Stimulated activated naive B cell treated with anti-CD40 and anti-IgM and Interleukin-4, amounts not matched to agents 10 μg/mL and 1 μg/mL and 100 μg/mL, for 72 hours (primary cell): ENCODE measurements at regions not wholly inside any gene's neighbourhood (a gene's known extent, or its start where the extent isn't known, plus 50 kb on each side); places are given as distances from the start of the nearest gene placed in this dataset.
A peak's percentile ranks its signal among the peaks of the same experiment; 100 is the strongest.

Source experiments
- ATAC-seq, 2 donors: fragments of 150-1000 bp; cut with Tn5 transposase; replicated peaks; 2 replicates each; pipeline ENCODE4 v1.10.0; 2021; ENCODE audit warnings: moderate library complexity in 1 of 2
- DNase-seq: peaks from one replicate; pipeline ENCODE4 v3.0.0; 2021
- H3K27ac Mint-ChIP-seq: one replicate; pipeline ENCODE4 v1.8.0; 2022; ENCODE audit warnings: mild to moderate bottlenecking, mixed read lengths
- H3K27me3 Mint-ChIP-seq, 2 donors: one replicate each; pipeline ENCODE4 v1.8.0; 2022; ENCODE audit warnings: mixed read lengths in 2 of 2
- H3K36me3 Mint-ChIP-seq, 2 donors: one replicate each; pipeline ENCODE4 v1.8.0; 2022; ENCODE audit warnings: mixed read lengths in 2 of 2, mild to moderate bottlenecking in 1 of 2
- H3K4me1 Mint-ChIP-seq, 2 donors: one replicate each; pipeline ENCODE4 v1.8.0; 2022; ENCODE audit warnings: mixed read lengths in 2 of 2, mild to moderate bottlenecking in 1 of 2
- H3K4me3 Mint-ChIP-seq, 2 donors: one replicate each; pipeline ENCODE4 v1.8.0; 2022; ENCODE audit warnings: mild to moderate bottlenecking in 2 of 2, mixed read lengths in 2 of 2, moderate library complexity in 1 of 2
- H3K9me3 Mint-ChIP-seq, 2 donors: one replicate each; pipeline ENCODE4 v1.8.0; 2022; ENCODE audit warnings: mixed read lengths in 2 of 2, mild to moderate bottlenecking in 1 of 2

- no peak for DNase-seq
- Mint-ChIP-seq H3K27ac (peak overlapping the region; percentile 59), H3K4me1 (peaks cover 0 to 5% of the 10 kb centered on the region in 2 donors)
These were observed 261.9 kb downstream of the GADD45G start for GRCh38 chr9:89866701-89867100.

GRCh38 chr9:89868100-89868499 is 263.3 kb downstream of the GADD45G start:
- no peaks in the 10 kb centered on the region for H3K36me3 Mint-ChIP-seq
- H3K4me1 Mint-ChIP-seq, result peaks cover 8% of the 10 kb centered on the region in 2 donors
- DNase-seq (no peak), ATAC-seq (no peak)
- no peak overlapping the region for H3K4me3 Mint-ChIP-seq
- H3K27ac Mint-ChIP-seq, result no peak overlapping the region
- no peaks in the 10 kb centered on the region for H3K27me3 Mint-ChIP-seq
- no peaks in the 10 kb centered on the region for H3K9me3 Mint-ChIP-seq

More at GRCh38 chr9:89866701-89867100, 261.9 kb downstream of the GADD45G start:
- peaks cover 0 to 8% of the 10 kb centered on the region in 2 donors for H3K27me3 Mint-ChIP-seq
- H3K36me3 Mint-ChIP-seq, result no peaks in the 10 kb centered on the region
- no peak for ATAC-seq
- no peaks in the 10 kb centered on the region for H3K9me3 Mint-ChIP-seq
- H3K4me3 Mint-ChIP-seq, result no peak overlapping the region

GRCh38 chr9:89869793-89870580 is 265.2 kb downstream of the GADD45G start:
- no peak for DNase-seq
- no peaks in the 10 kb centered on the region for H3K27me3 Mint-ChIP-seq
- ATAC-seq, result no peak
- no peak overlapping the region for H3K4me3 Mint-ChIP-seq
- H3K27ac Mint-ChIP-seq, result no peak overlapping the region
- H3K4me1 Mint-ChIP-seq, result peaks cover 7 to 18% of the 10 kb centered on the region in 2 donors
- no peaks in the 10 kb centered on the region for H3K36me3 Mint-ChIP-seq
- H3K9me3 Mint-ChIP-seq, result no peaks in the 10 kb centered on the region

- ATAC-seq, result no peak
- no peak overlapping the region for H3K27ac Mint-ChIP-seq
- no peak for DNase-seq
- H3K36me3 Mint-ChIP-seq, result no peaks in the 10 kb centered on the region
- peaks cover 7 to 32% of the 10 kb centered on the region in 2 donors for H3K4me1 Mint-ChIP-seq
- H3K27me3 Mint-ChIP-seq, result no peaks in the 10 kb centered on the region
- H3K9me3 Mint-ChIP-seq, result no peaks in the 10 kb centered on the region
- H3K4me3 Mint-ChIP-seq, result no peak overlapping the region
These were observed 267.1 kb downstream of the GADD45G start for GRCh38 chr9:89871871-89872331.

- no peaks in the 10 kb centered on the region for H3K36me3 Mint-ChIP-seq
- peaks cover 7 to 32% of the 10 kb centered on the region in 2 donors for H3K4me1 Mint-ChIP-seq
- H3K4me3 Mint-ChIP-seq, result no peak overlapping the region
- H3K9me3 Mint-ChIP-seq, result no peaks in the 10 kb centered on the region
- DNase-seq (no peak), ATAC-seq (no peak)
- H3K27me3 Mint-ChIP-seq, result no peaks in the 10 kb centered on the region
- no peak overlapping the region for H3K27ac Mint-ChIP-seq
These were observed 267.7 kb downstream of the GADD45G start for GRCh38 chr9:89872426-89872912.

GRCh38 chr9:89872913-89873707 is 268.3 kb downstream of the GADD45G start:
- no peaks in the 10 kb centered on the region for H3K27me3 Mint-ChIP-seq
- H3K27ac Mint-ChIP-seq, result peak overlapping the region; percentile 9
- H3K36me3 Mint-ChIP-seq, result no peaks in the 10 kb centered on the region
- H3K4me3 Mint-ChIP-seq, result no peak overlapping the region
- peaks cover 7 to 32% of the 10 kb centered on the region in 2 donors for H3K4me1 Mint-ChIP-seq
- H3K9me3 Mint-ChIP-seq, result no peaks in the 10 kb centered on the region
- ATAC-seq (peak; percentile 31 to 58), DNase-seq (no peak)

GRCh38 chr9:89873801-89874200 is 269.0 kb downstream of the GADD45G start:
- DNase-seq, result no peak
- Mint-ChIP-seq H3K27me3 (no peaks in the 10 kb centered on the region), H3K36me3 (no peaks in the 10 kb centered on the region), H3K9me3 (no peaks in the 10 kb centered on the region), H3K4me1 (peaks cover 7 to 32% of the 10 kb centered on the region in 2 donors), H3K4me3 (no peak overlapping the region), H3K27ac (no peak overlapping the region)
- no peak for ATAC-seq

GRCh38 chr9:89874351-89875321 is 269.8 kb downstream of the GADD45G start:
- Mint-ChIP-seq H3K27ac (no peak overlapping the region), H3K4me3 (no peak overlapping the region), H3K4me1 (peaks cover 7 to 32% of the 10 kb centered on the region in 2 donors), H3K36me3 (no peaks in the 10 kb centered on the region), H3K9me3 (no peaks in the 10 kb centered on the region), H3K27me3 (no peaks in the 10 kb centered on the region)
- ATAC-seq, result no peak
- DNase-seq, result no peak

- Mint-ChIP-seq H3K4me3 (no peak overlapping the region), H3K36me3 (no peaks in the 10 kb centered on the region), H3K9me3 (no peaks in the 10 kb centered on the region), H3K27me3 (no peaks in the 10 kb centered on the region), H3K27ac (no peak overlapping the region), H3K4me1 (peaks cover 4 to 32% of the 10 kb centered on the region in 2 donors)
- DNase-seq (no peak), ATAC-seq (no peak)
These were observed 272.5 kb downstream of the GADD45G start for GRCh38 chr9:89877051-89878002.

GRCh38 chr9:89878003-89878411 is 273.2 kb downstream of the GADD45G start:
- no peak for ATAC-seq
- Mint-ChIP-seq H3K36me3 (no peaks in the 10 kb centered on the region), H3K4me3 (no peak overlapping the region), H3K27ac (no peak overlapping the region), H3K4me1 (peaks cover 1 to 25% of the 10 kb centered on the region in 2 donors), H3K27me3 (no peaks in the 10 kb centered on the region), H3K9me3 (no peaks in the 10 kb centered on the region)
- DNase-seq, result no peak

- peaks cover 0 to 18% of the 10 kb centered on the region in 2 donors for H3K4me1 Mint-ChIP-seq
- ATAC-seq, result no peak
- H3K4me3 Mint-ChIP-seq, result no peak overlapping the region
- H3K27me3 Mint-ChIP-seq, result no peaks in the 10 kb centered on the region
- H3K9me3 Mint-ChIP-seq, result no peaks in the 10 kb centered on the region
- no peak for DNase-seq
- no peaks in the 10 kb centered on the region for H3K36me3 Mint-ChIP-seq
- no peak overlapping the region for H3K27ac Mint-ChIP-seq
These were observed 273.9 kb downstream of the GADD45G start for GRCh38 chr9:89878687-89879086.

GRCh38 chr9:89879276-89879675 is 274.5 kb downstream of the GADD45G start:
- H3K27me3 Mint-ChIP-seq, result no peaks in the 10 kb centered on the region
- no peak overlapping the region for H3K4me3 Mint-ChIP-seq
- no peaks in the 10 kb centered on the region for H3K9me3 Mint-ChIP-seq
- peaks cover 0 to 14% of the 10 kb centered on the region in 2 donors for H3K4me1 Mint-ChIP-seq
- DNase-seq (no peak), ATAC-seq (no peak)
- H3K27ac Mint-ChIP-seq, result no peak overlapping the region
- no peaks in the 10 kb centered on the region for H3K36me3 Mint-ChIP-seq

- Mint-ChIP-seq H3K36me3 (no peaks in the 10 kb centered on the region), H3K9me3 (no peaks in the 10 kb centered on the region), H3K4me1 (peaks cover 0 to 14% of the 10 kb centered on the region in 2 donors), H3K27ac (no peak overlapping the region), H3K4me3 (no peak overlapping the region), H3K27me3 (no peaks in the 10 kb centered on the region)
- no peak for DNase-seq
- ATAC-seq, result no peak
These were observed 274.9 kb downstream of the GADD45G start for GRCh38 chr9:89879701-89880100.
